ENCODE measurements at regions not wholly inside any gene's neighbourhood (a gene's known extent, or its start where the extent isn't known, plus 50 kb on each side); places are given as distances from the start of the nearest gene placed in this dataset.

DNA sequence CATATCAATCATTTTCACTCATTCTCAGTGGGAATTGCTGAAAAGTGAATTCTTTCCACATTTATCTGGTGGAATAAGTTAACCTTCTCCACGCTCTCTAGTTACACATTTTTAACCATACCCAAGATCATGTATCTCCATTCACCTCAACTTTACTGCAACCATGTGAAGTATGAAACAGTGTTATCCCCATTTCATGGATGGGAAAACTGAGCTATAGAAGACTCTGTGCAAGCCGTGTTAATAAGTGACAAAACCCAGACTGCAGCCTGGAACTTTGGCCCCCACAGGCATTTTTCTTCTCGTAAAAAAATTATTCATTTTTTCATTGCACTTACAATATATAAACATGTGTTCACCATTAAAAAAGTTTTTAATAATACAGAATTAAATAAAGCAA lies 82.4 kb upstream of the CCND2 start:
- Histone ChIP-seq H3K4me2 (no peak overlapping the region), H3K79me2 (ENCODE audit: low read depth) (no peaks in the 10 kb centered on the region), H3K27ac (no peak overlapping the region), H4K20me1 (ENCODE audit: insufficient read depth) (no peaks in the 10 kb centered on the region; the same call in 1 of the 2 replicates), H3K4me1 (replicated peaks; ENCODE audit: insufficient read depth) (no peaks in the 10 kb centered on the region), H3K9me2 (ENCODE audit: insufficient read depth) (no peaks in the 10 kb centered on the region), H3K4me3 (no peak overlapping the region), H3K27me3 (ENCODE audit: insufficient read depth, low read depth) (peaks cover 70% of the 10 kb centered on the region), H3K9me3 (ENCODE audit: insufficient read depth, low read depth) (no peaks in the 10 kb centered on the region), H3F3A (ENCODE audit: insufficient read depth, low read depth) (no peaks in the 10 kb centered on the region), H2AFZ (no peak overlapping the region), H3K36me3 (ENCODE audit: low read depth) (no peaks in the 10 kb centered on the region)
- TF ChIP-seq EZH2 (IDR thresholded peaks at IDR 0.05; ENCODE audit: low read depth) = no peak
- TF ChIP-seq, protein P1, sequence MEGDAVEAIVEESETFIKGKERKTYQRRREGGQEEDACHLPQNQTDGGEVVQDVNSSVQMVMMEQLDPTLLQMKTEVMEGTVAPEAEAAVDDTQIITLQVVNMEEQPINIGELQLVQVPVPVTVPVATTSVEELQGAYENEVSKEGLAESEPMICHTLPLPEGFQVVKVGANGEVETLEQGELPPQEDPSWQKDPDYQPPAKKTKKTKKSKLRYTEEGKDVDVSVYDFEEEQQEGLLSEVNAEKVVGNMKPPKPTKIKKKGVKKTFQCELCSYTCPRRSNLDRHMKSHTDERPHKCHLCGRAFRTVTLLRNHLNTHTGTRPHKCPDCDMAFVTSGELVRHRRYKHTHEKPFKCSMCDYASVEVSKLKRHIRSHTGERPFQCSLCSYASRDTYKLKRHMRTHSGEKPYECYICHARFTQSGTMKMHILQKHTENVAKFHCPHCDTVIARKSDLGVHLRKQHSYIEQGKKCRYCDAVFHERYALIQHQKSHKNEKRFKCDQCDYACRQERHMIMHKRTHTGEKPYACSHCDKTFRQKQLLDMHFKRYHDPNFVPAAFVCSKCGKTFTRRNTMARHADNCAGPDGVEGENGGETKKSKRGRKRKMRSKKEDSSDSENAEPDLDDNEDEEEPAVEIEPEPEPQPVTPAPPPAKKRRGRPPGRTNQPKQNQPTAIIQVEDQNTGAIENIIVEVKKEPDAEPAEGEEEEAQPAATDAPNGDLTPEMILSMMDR (conservative IDR thresholded peaks at IDR 0.05) = no peak
- POLR2A ChIA-PET (ENCODE audit: unreplicated experiment) = no interaction called here
- no peak for DNase-seq
- no TSS peak for BruUV-seq (replicated peaks)
- intact Hi-C loops (cut with micrococcal nuclease; ENCODE audit: unreplicated experiment) = no loop called here
- CTCF ChIA-PET = no interaction called here

DNA sequence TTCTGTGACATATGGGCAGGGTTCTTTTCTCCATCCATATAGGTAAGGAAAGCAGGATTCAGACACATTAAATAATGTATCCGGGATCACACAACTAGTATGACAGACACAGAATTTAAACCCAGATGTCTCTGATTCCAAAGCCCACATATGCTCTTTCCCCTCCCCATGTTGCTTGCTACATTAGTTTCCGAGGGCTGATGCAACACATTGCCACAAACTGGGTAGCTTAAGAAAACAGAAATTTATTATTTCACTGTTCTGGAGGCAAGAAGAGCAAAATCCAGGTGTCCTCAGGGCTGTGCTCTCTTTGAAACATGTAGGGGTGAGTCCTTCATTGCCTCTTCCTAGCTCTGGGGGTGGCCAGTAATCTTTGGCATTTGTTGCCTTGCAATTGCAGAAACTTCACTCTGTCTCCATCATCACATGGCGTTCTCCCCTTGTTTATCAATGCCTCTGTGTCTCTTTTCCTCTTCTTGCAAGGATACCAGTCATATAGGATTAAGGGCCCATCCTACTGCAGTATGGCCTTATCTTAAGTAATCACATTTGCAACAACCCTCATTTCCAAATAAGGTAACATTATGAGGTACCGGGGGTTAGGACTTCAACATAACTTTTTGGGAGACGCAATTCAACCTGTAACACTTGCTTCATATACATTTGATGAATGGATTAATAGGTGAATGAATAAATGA lies 83.0 kb upstream of the CCND2 start:
- H4K20me1 ChIP-seq (ENCODE audit: insufficient read depth) = no peaks in the 10 kb centered on the region; the same call in 1 of the 2 replicates
- no peak overlapping the region for H2AFZ ChIP-seq
- no peaks in the 10 kb centered on the region for H3K79me2 ChIP-seq (ENCODE audit: low read depth)
- POLR2A ChIA-PET (ENCODE audit: unreplicated experiment) = no interaction called here
- H3K27me3 ChIP-seq (ENCODE audit: insufficient read depth, low read depth) = peaks cover 63% of the 10 kb centered on the region
- no peaks in the 10 kb centered on the region for H3K9me3 ChIP-seq (ENCODE audit: insufficient read depth, low read depth)
- H3K36me3 ChIP-seq (ENCODE audit: low read depth) = no peaks in the 10 kb centered on the region
- no peaks in the 10 kb centered on the region for H3F3A ChIP-seq (ENCODE audit: insufficient read depth, low read depth)
- no peaks in the 10 kb centered on the region for H3K9me2 ChIP-seq (ENCODE audit: insufficient read depth)
- no peak overlapping the region for H3K27ac ChIP-seq
- H3K4me2 ChIP-seq = no peak overlapping the region
- H3K4me3 ChIP-seq = no peak overlapping the region
- TF ChIP-seq, protein P1 (conservative IDR thresholded peaks at IDR 0.05) = no peak
- no peak for TF ChIP-seq EZH2 (IDR thresholded peaks at IDR 0.05; ENCODE audit: low read depth)
- CTCF ChIA-PET = no interaction called here
- no TSS peak for BruUV-seq (replicated peaks)
- DNase-seq = no peak
- intact Hi-C loops (cut with micrococcal nuclease; ENCODE audit: unreplicated experiment) = no loop called here
- H3K4me1 ChIP-seq (replicated peaks; ENCODE audit: insufficient read depth) = no peaks in the 10 kb centered on the region

DNA sequence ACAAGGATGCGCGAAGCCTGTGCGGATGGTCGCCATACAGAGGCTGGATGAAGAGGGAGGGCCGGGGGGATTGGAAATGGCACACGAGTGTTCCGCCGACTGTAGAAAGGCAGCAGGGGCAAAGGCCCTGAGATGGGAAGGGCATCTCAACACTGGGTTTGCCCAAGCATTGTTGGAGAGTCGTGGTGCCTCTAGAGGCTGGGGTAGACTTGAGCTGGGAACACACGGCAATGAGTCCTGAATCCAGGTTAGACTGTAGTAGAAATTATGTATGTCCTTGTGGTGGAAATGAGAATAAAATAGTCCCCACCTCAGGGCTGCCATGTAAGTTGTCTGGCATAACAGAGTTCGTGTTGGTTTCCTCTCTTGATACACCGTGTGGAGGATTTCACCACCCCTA lies 83.8 kb upstream of the CCND2 start:
- ChIA-PET CTCF (no interaction called here), POLR2A (ENCODE audit: unreplicated experiment) (no interaction called here)
- Histone ChIP-seq H3F3A (ENCODE audit: insufficient read depth, low read depth) (no peaks in the 10 kb centered on the region), H3K36me3 (ENCODE audit: low read depth) (no peaks in the 10 kb centered on the region), H3K9me3 (ENCODE audit: insufficient read depth, low read depth) (no peaks in the 10 kb centered on the region), H2AFZ (no peak overlapping the region), H3K4me2 (no peak overlapping the region), H3K27ac (no peak overlapping the region), H4K20me1 (ENCODE audit: insufficient read depth) (no peaks in the 10 kb centered on the region; the same call in 1 of the 2 replicates), H3K27me3 (ENCODE audit: insufficient read depth, low read depth) (peaks cover 55% of the 10 kb centered on the region), H3K9me2 (ENCODE audit: insufficient read depth) (no peaks in the 10 kb centered on the region), H3K4me3 (no peak overlapping the region), H3K4me1 (replicated peaks; ENCODE audit: insufficient read depth) (no peaks in the 10 kb centered on the region), H3K79me2 (ENCODE audit: low read depth) (no peaks in the 10 kb centered on the region)
- TF ChIP-seq EZH2 (IDR thresholded peaks at IDR 0.05; ENCODE audit: low read depth) = no peak
- TF ChIP-seq, protein P1 (conservative IDR thresholded peaks at IDR 0.05) = no peak
- no peak for DNase-seq
- BruUV-seq (replicated peaks) = no TSS peak
- intact Hi-C loops (cut with micrococcal nuclease; ENCODE audit: unreplicated experiment) = no loop called here

Data from PC-9 (cell line).